Fibroblast of lung (primary cell): ENCODE measurements at regions not wholly inside any gene's neighbourhood (a gene's known extent, or its start where the extent isn't known, plus 50 kb on each side); places are given as distances from the start of the nearest gene placed in this dataset.

Experiments used
- EZH2 ChIP-seq: IDR thresholded peaks from 2 replicates; pipeline ENCODE4 v1.5.1; 2012; ENCODE audit warnings: low read length, control low read depth, mild to moderate bottlenecking; ENCODE audit errors: missing control alignments
- TF ChIP-seq, protein P1 (sequence below), 2 donors: IDR thresholded peaks in 1 of 2; conservative IDR thresholded peaks in 1 of 2; 1 replicate in 1 of 2; 2 replicates in 1 of 2; pipeline ENCODE4 v1.5.1; 2011 to 2012; ENCODE audit warnings: low read length in 2 of 2, control low read depth in 1 of 2, inconsistent platforms in 1 of 2, low read depth in 1 of 2, mild to moderate bottlenecking in 1 of 2

DNA sequence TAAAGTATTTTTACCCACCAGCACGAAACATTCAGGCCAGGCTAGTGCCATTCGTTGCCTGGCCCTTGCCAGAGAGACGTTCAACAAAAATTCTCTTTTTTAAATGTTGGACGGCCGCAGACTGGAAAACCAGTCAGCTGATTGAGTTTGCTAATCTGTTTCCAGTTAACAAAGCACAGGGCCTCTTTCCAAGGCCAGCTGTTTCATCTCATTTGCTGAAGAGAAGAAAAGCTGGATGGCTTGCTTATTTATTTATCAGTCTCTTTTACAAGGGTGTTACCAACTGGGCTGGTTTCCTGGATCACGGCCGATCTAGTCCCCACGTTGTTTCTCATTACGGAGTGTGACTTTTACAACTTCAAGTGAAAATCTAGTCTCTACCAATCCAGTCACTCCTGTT is 418.7 kb upstream of the DYNLRB2 start:
- TF ChIP-seq, protein P1, sequence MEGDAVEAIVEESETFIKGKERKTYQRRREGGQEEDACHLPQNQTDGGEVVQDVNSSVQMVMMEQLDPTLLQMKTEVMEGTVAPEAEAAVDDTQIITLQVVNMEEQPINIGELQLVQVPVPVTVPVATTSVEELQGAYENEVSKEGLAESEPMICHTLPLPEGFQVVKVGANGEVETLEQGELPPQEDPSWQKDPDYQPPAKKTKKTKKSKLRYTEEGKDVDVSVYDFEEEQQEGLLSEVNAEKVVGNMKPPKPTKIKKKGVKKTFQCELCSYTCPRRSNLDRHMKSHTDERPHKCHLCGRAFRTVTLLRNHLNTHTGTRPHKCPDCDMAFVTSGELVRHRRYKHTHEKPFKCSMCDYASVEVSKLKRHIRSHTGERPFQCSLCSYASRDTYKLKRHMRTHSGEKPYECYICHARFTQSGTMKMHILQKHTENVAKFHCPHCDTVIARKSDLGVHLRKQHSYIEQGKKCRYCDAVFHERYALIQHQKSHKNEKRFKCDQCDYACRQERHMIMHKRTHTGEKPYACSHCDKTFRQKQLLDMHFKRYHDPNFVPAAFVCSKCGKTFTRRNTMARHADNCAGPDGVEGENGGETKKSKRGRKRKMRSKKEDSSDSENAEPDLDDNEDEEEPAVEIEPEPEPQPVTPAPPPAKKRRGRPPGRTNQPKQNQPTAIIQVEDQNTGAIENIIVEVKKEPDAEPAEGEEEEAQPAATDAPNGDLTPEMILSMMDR (conservative IDR thresholded peaks at IDR 0.05 in 1 of 2, IDR thresholded peaks at IDR 0.05 in 1 of 2; ENCODE audit: low read depth in 1 of 2, low read length in 2 of 2) = no peak
- no peak for TF ChIP-seq EZH2
